Kidney (tissue), 13 donors: ENCODE measurements at regions not wholly inside any gene's neighbourhood (a gene's known extent, or its start where the extent isn't known, plus 50 kb on each side); places are given as distances from the start of the nearest gene placed in this dataset.
A peak's percentile ranks its signal among the peaks of the same experiment; 100 is the strongest.
"Not testable (repeated sequence)": the region's sequence is repeated elsewhere in the genome, so short reads cannot be mapped to it uniquely, and the experiment has no call there.

Experiments used
- DNase-seq, 5 donors: peaks; one replicate each; pipeline ENCODE4 v3.0.0-alpha.2; 2013 to 2020
- FAIRE-seq: peaks from 2 replicates; lab custom pipeline; 2012; peaks lifted over from hg19 to GRCh38; lab: Jason Lieb, UNC
- H3K27ac ChIP-seq, 2 donors: one replicate each; pipeline ENCODE4 v1.7.0; 2013; ENCODE audit warnings: low read depth in 2 of 2, low read length in 2 of 2, inconsistent platforms in 1 of 2
- H3K27me3 ChIP-seq: one replicate; pipeline ENCODE4 v1.7.1; 2013; ENCODE audit warnings: low read length, inconsistent platforms; ENCODE audit not compliant: control insufficient read depth, insufficient read depth
- H3K36me3 ChIP-seq, 3 donors: one replicate each; pipeline versions ENCODE4 v1.7.0 to v1.7.1; 2013; ENCODE audit warnings: low read length in 3 of 3, control low read depth in 1 of 3, inconsistent platforms in 1 of 3; ENCODE audit not compliant: insufficient read depth in 3 of 3, control insufficient read depth in 2 of 3
- H3K4me1 ChIP-seq, 3 donors: one replicate each; pipeline versions ENCODE4 v1.7.0 to v1.7.1; 2013; ENCODE audit warnings: low read length in 3 of 3, inconsistent platforms in 1 of 3, low read depth in 1 of 3; ENCODE audit not compliant: control insufficient read depth in 2 of 3, insufficient read depth in 2 of 3
- H3K4me3 ChIP-seq, 3 donors: one replicate each; pipeline versions ENCODE4 v1.7.0 to v1.8.1; 2013; ENCODE audit warnings: low read length in 3 of 3, control low read depth in 1 of 3, inconsistent platforms in 1 of 3
- H3K9ac ChIP-seq, 3 donors: one replicate each; pipeline versions ENCODE4 v1.7.0 to v1.7.1; 2013; ENCODE audit warnings: low read length in 3 of 3, control low read depth in 1 of 3, inconsistent platforms in 1 of 3
- H3K9me3 ChIP-seq, 3 donors: one replicate each; pipeline versions ENCODE4 v1.7.0 to v1.7.1; 2013; ENCODE audit warnings: low read length in 3 of 3, control low read depth in 1 of 3, inconsistent platforms in 1 of 3; ENCODE audit not compliant: control insufficient read depth in 2 of 3, insufficient read depth in 1 of 3
- intact Hi-C: fragments of 100-400 bp; cut with DNase I; formaldehyde crosslinking; loops from one replicate; pipeline ENCODE4 v1.11.1; 2022
- TF ChIP-seq, protein P1 (sequence below): IDR thresholded peaks from 3 replicates; pipeline ENCODE4 v1.5.1; 2012; ENCODE audit warnings: mild to moderate bottlenecking, moderate library complexity, borderline replicate concordance; ENCODE audit not compliant: insufficient read depth; ENCODE audit errors: extremely low read depth
- donor health status: control.
- donor health status: control.
- donor health status: control.
- donor health status: control.
- donor health status: control.
- donor health status: DM: yes; HTN: yes; CAD: no.
- donor health status: Normal renal cell carcinoma (clear cell type).

DNA sequence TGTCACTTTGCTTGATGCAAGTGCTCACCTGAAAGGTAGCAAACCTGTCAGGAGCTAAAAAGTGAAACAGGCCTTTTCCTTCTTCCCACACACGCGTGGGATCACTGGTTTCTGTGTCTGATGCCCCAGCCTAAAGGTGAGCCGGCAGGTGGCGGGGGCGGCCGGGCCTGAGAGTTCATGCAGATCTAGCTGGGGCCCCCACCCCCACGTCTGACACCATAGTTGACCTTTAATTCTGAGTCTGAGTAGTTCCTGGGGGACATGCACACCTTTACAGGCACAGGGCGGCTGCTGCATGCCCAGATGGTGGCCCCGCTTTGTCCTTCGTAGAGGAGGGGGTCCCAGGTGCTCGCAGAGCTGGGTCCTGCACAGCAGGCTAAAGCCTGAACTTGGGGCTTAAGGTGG lies 345.3 kb downstream of the TEX29 start:
- H3K27ac ChIP-seq, result no peak overlapping the region
- peak in 2 of 5 donors; percentile 8 to 28 for DNase-seq
- H3K9ac ChIP-seq, result no peak overlapping the region
- no peaks in the 10 kb centered on the region for H3K9me3 ChIP-seq
- no peaks in the 10 kb centered on the region for H3K4me1 ChIP-seq
- no peak overlapping the region for H3K4me3 ChIP-seq
- no peak for FAIRE-seq
- TF ChIP-seq, protein P1, sequence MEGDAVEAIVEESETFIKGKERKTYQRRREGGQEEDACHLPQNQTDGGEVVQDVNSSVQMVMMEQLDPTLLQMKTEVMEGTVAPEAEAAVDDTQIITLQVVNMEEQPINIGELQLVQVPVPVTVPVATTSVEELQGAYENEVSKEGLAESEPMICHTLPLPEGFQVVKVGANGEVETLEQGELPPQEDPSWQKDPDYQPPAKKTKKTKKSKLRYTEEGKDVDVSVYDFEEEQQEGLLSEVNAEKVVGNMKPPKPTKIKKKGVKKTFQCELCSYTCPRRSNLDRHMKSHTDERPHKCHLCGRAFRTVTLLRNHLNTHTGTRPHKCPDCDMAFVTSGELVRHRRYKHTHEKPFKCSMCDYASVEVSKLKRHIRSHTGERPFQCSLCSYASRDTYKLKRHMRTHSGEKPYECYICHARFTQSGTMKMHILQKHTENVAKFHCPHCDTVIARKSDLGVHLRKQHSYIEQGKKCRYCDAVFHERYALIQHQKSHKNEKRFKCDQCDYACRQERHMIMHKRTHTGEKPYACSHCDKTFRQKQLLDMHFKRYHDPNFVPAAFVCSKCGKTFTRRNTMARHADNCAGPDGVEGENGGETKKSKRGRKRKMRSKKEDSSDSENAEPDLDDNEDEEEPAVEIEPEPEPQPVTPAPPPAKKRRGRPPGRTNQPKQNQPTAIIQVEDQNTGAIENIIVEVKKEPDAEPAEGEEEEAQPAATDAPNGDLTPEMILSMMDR, result no peak
- no peaks in the 10 kb centered on the region for H3K27me3 ChIP-seq
- intact Hi-C loops, result no loop called here
- H3K36me3 ChIP-seq, result no peaks in the 10 kb centered on the region

DNA sequence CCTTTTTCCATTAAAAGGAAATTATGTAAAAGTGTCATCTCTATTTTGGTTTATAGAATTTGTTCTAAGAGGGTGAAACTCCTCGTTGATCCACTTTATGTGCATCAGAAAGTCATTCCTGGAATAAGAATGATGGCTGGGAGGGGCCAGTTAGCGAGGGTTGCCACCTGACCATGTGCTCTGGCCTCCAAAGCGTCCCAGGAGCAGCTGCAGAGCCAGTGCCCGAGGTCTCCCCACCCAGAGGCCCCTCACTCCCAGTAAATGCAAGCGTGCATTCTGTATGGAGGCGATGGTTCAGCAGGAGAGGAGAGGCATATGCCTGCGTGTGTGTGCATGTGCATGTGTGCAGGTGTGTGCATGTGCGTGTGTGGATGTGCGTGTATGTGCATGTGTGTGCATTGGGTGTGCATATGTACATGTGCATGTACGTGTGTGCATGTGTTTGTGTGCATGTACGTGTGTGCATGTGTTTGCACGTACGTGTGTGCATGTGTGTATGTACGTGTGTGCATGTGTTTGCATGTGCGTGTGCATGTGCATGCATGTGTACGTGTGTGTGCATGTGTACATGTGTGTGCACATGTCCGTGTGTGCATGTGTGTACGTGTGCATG lies 345.8 kb downstream of the TEX29 start:
- Histone ChIP-seq H3K9me3 (no peaks in the 10 kb centered on the region), H3K4me1 (no peaks in the 10 kb centered on the region), H3K27me3 (no peaks in the 10 kb centered on the region), H3K9ac (no peak overlapping the region), H3K4me3 (no peak overlapping the region), H3K36me3 (no peaks in the 10 kb centered on the region), H3K27ac (no peak overlapping the region)
- FAIRE-seq (no peak), DNase-seq (peak in 2 of 5 donors; percentile 9 to 22)
- intact Hi-C loops, result no loop called here
- TF ChIP-seq, protein P1, result no peak

DNA sequence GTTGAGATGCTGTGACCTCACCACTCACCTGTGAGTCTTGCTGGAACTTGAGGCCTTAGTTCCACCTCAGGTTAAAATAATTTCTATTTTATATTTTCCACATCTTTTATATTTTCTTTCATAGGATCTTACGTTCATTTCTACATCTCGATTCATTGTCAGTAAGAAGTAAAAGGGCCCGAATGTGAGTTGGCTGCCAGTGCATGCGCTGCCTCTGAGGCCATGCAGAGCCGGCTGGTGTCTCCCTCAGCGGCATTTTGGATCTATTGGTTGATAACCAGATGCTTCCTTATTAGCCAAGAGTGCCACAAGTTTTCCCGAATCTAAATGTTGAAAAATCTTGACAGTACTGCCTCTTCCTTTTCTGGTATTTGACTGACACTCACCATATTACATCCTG lies 347.3 kb downstream of the TEX29 start:
- FAIRE-seq, result no peak
- Histone ChIP-seq H3K27me3 (no peaks in the 10 kb centered on the region), H3K36me3 (no peaks in the 10 kb centered on the region), H3K9ac (no peak overlapping the region), H3K4me3 (no peak overlapping the region), H3K27ac (no peak overlapping the region), H3K4me1 (no peaks in the 10 kb centered on the region), H3K9me3 (no peaks in the 10 kb centered on the region)
- TF ChIP-seq, protein P1, result no peak
- peak in 2 of 5 donors; percentile 1 to 8 for DNase-seq
- intact Hi-C loops, result no loop called here

DNA sequence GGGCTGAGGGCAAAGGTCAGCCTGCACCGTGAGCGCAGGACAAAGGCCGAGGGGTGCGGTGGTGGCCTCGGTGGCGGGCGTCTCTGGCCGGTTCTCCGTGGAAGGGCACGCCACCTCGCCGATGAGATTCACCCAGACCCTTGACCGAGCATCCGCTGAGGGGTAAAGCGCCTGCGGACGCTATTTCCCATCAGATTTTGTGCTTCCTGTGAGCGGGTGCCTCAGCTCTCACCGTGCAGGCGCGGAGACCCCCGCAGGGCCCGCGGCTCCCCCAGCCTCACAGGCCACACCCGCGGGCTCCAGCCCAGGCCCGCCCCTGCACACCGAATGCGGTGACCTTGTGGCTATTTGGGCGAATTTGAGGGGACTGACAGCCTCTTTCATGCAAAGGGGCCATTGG lies 348.0 kb downstream of the TEX29 start:
- Histone ChIP-seq H3K9ac (no peak overlapping the region), H3K4me3 (no peak overlapping the region), H3K27ac (no peak overlapping the region), H3K36me3 (no peaks in the 10 kb centered on the region), H3K9me3 (no peaks in the 10 kb centered on the region), H3K27me3 (no peaks in the 10 kb centered on the region), H3K4me1 (no peaks in the 10 kb centered on the region)
- DNase-seq, result peak in 2 of 5 donors; percentile 5 to 19
- no peak for FAIRE-seq
- intact Hi-C loops, result no loop called here
- TF ChIP-seq, protein P1, result no peak

DNA sequence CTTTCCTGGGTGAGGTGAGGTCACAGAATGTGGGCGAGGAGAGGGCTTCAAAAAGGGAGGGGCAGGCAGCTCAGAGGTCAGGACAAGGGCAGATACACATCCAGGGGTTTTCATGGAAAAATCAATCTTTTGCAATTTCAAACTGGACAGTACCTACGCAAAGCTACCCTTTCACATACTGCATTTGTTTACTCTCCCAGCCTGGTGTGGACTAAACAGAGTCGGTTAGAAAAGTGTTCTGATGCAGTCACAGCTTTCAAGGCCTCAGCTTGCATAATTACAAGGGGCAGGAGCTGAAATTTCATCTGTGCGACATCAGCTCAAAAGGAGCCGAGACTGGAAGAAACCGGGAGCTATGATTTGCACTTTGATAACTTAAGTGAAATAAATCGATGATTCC lies 351.8 kb downstream of the TEX29 start:
- H3K27ac ChIP-seq, H3K9me3 ChIP-seq, H3K4me3 ChIP-seq, H3K27me3 ChIP-seq, H3K9ac ChIP-seq, H3K4me1 ChIP-seq, FAIRE-seq, H3K36me3 ChIP-seq, intact Hi-C loops, DNase-seq: not testable (repeated sequence)
